IMR-90 (cell line): ENCODE measurements at regions not wholly inside any gene's neighbourhood (a gene's known extent, or its start where the extent isn't known, plus 50 kb on each side); places are given as distances from the start of the nearest gene placed in this dataset.

Experiments
- ATAC-seq: fragments of 200-7000 bp; cut with Tn5 transposase; 2 replicates; pipeline ENCODE4 v1.9.1; 2020; ENCODE audit warnings: low read depth, mild to moderate bottlenecking, moderate library complexity
- BruUV-seq: library from RNA; stranded (reverse); fragments of 400-500 nt; replicated peaks from 2 replicates; lab custom pipeline; 2021; lab: Mats Ljungman, UMichigan
- CTCF ChIA-PET: fragments of 300-600 bp; formaldehyde crosslinking; extraction: SDS; loops from one replicate; lab custom pipeline; 2021; ENCODE audit warnings: antibody characterized with exemption; lab: Yijun Ruan, JAX
- POLR2A ChIA-PET: fragments of 300-600 bp; sonication (Branson Sonifier 250); formaldehyde crosslinking; loops from one replicate; lab custom pipeline; 2022; ENCODE audit warnings: antibody characterized with exemption; ENCODE audit not compliant: unreplicated experiment; lab: Charles Lee
- DNase-seq: peaks from one replicate; pipeline ENCODE4 v3.0.0; 2013
- H2AFZ ChIP-seq: replicated peaks from 2 replicates; pipeline ENCODE3; 2013; ENCODE audit warnings: low read length, mild to moderate bottlenecking; ENCODE audit not compliant: poor library complexity
- H2AK5ac ChIP-seq: 2 replicates; pipeline ENCODE4 v1.6.1; 2013; ENCODE audit warnings: low read depth, low read length, inconsistent platforms
- H2AK9ac ChIP-seq: replicated peaks from 2 replicates; pipeline ENCODE3; 2013; ENCODE audit warnings: mild to moderate bottlenecking, low read depth, low read length, moderate library complexity; ENCODE audit not compliant: poor library complexity
- H2BK120ac ChIP-seq: 2 replicates; pipeline ENCODE4 v1.6.1; 2013; ENCODE audit warnings: low read depth, low read length, inconsistent platforms
- H2BK15ac ChIP-seq: 3 replicates; pipeline ENCODE4 v1.6.1; 2013; ENCODE audit warnings: low read depth, low read length, inconsistent platforms
- H2BK20ac ChIP-seq: 2 replicates; pipeline ENCODE4 v1.6.1; 2013; ENCODE audit warnings: low read depth, mild to moderate bottlenecking, inconsistent platforms, low read length, moderate library complexity
- H2BK5ac ChIP-seq: 2 replicates; pipeline ENCODE4 v1.6.1; 2013; ENCODE audit warnings: mild to moderate bottlenecking, low read depth, low read length, inconsistent platforms; ENCODE audit not compliant: poor library complexity, severe bottlenecking
- H3K14ac ChIP-seq: replicated peaks from 2 replicates; pipeline ENCODE4 v1.6.1; 2013; ENCODE audit warnings: low read depth, low read length, inconsistent platforms
- H3K18ac ChIP-seq: 2 replicates; pipeline ENCODE4 v1.6.1; 2013; ENCODE audit warnings: low read depth, low read length, control low read depth
- H3K23ac ChIP-seq: 2 replicates; pipeline ENCODE4 v1.6.1; 2013; ENCODE audit warnings: low read depth, low read length, inconsistent platforms
- H3K27ac ChIP-seq: 2 replicates; pipeline ENCODE4 v1.5.1; 2013; ENCODE audit warnings: mild to moderate bottlenecking, control low read depth, low read length; ENCODE audit not compliant: insufficient read depth
- H3K27me3 ChIP-seq: 2 replicates; pipeline ENCODE4 v1.6.1; 2013; ENCODE audit warnings: low read length; ENCODE audit not compliant: control insufficient read depth, insufficient read depth
- H3K36me3 ChIP-seq: 2 replicates; pipeline ENCODE4 v1.6.1; 2013; ENCODE audit warnings: low read length, mixed read lengths; ENCODE audit not compliant: control insufficient read depth, insufficient read depth
- H3K4ac ChIP-seq: 2 replicates; pipeline ENCODE4 v1.6.1; 2013; ENCODE audit warnings: low read depth, low read length, inconsistent platforms
- H3K4me1 ChIP-seq: 2 replicates; pipeline ENCODE4 v1.6.1; 2013; ENCODE audit warnings: low read length, mixed read lengths; ENCODE audit not compliant: control insufficient read depth, insufficient read depth
- H3K4me2 ChIP-seq: 2 replicates; pipeline ENCODE4 v1.6.1; 2013; ENCODE audit warnings: low read depth, mild to moderate bottlenecking, control low read depth, low read length, moderate library complexity
- H3K4me3 ChIP-seq: 2 replicates; pipeline ENCODE4 v1.5.1; 2013; ENCODE audit warnings: low read depth, mild to moderate bottlenecking, control low read depth, low read length, moderate library complexity; ENCODE audit not compliant: insufficient read depth
- H3K56ac ChIP-seq: 2 replicates; pipeline ENCODE4 v1.6.1; 2013; ENCODE audit warnings: low read length, inconsistent platforms; ENCODE audit not compliant: insufficient read depth; ENCODE audit errors: extremely low read depth
- H3K79me1 ChIP-seq, 2 experiments: 2 replicates each; pipeline ENCODE4 v1.6.1; 2013; ENCODE audit warnings: low read length in 2 of 2, inconsistent platforms in 1 of 2, low read depth in 1 of 2
- H3K9ac ChIP-seq: 2 replicates; pipeline ENCODE4 v1.6.1; 2013; ENCODE audit warnings: low read depth, low read length, control low read depth
- H3K9me1 ChIP-seq: 2 replicates; pipeline ENCODE4 v1.6.1; 2013; ENCODE audit warnings: low read length, inconsistent platforms; ENCODE audit not compliant: insufficient read depth
- H3K9me3 ChIP-seq: 2 replicates; pipeline ENCODE4 v1.6.1; 2013; ENCODE audit warnings: low read length; ENCODE audit not compliant: control insufficient read depth, insufficient read depth
- H4K20me1 ChIP-seq: 2 replicates; pipeline ENCODE4 v1.6.1; 2013; ENCODE audit warnings: low read length, inconsistent platforms; ENCODE audit not compliant: insufficient read depth
- H4K5ac ChIP-seq: 2 replicates; pipeline ENCODE4 v1.6.1; 2013; ENCODE audit warnings: mild to moderate bottlenecking, low read depth, low read length, control low read depth
- H4K8ac ChIP-seq, 2 experiments: 2 replicates each; pipeline ENCODE4 v1.6.1; 2013; ENCODE audit warnings: low read depth in 2 of 2, low read length in 2 of 2, control low read depth in 1 of 2, inconsistent platforms in 1 of 2
- H4K91ac ChIP-seq: 2 replicates; pipeline ENCODE4 v1.6.1; 2013; ENCODE audit warnings: low read depth, low read length, inconsistent platforms; ENCODE audit not compliant: insufficient read depth
- BHLHE40 ChIP-seq: fragments of 150-350 bp; IDR thresholded peaks from 2 replicates; pipeline ENCODE4 v1.6.1; 2016; ENCODE audit warnings: mild to moderate bottlenecking, low read depth, low read length
- CEBPB ChIP-seq: IDR thresholded peaks from 2 replicates; pipeline ENCODE4 v1.6.1; 2012; ENCODE audit warnings: low read depth, low read length, improper control_type of control experiment
- CHD1 ChIP-seq: IDR thresholded peaks from 2 replicates; pipeline ENCODE4 v1.6.1; 2012; ENCODE audit warnings: low read depth, low read length, improper control_type of control experiment
- FOS ChIP-seq: fragments of 150-350 bp; IDR thresholded peaks from 2 replicates; pipeline ENCODE4 v1.6.1; 2016; ENCODE audit warnings: low read depth, low read length
- MAFK ChIP-seq: IDR thresholded peaks from 2 replicates; pipeline ENCODE4 v1.6.1; 2012; ENCODE audit warnings: low read depth, low read length, improper control_type of control experiment
- MAZ ChIP-seq: IDR thresholded peaks from 2 replicates; pipeline ENCODE4 v1.6.1; 2012; ENCODE audit warnings: low read depth, mild to moderate bottlenecking, low read length, improper control_type of control experiment, moderate library complexity, borderline replicate concordance
- MXI1 ChIP-seq: IDR thresholded peaks from 2 replicates; pipeline ENCODE4 v1.6.1; 2012; ENCODE audit warnings: low read depth, mild to moderate bottlenecking, low read length, moderate library complexity, borderline replicate concordance
- NFE2L2 ChIP-seq: fragments of 150-350 bp; IDR thresholded peaks from 2 replicates; pipeline ENCODE4 v1.6.1; 2016; ENCODE audit warnings: low read depth, mild to moderate bottlenecking, low read length
- POLR2A ChIP-seq: IDR thresholded peaks from 2 replicates; pipeline ENCODE4 v1.6.1; 2012; ENCODE audit warnings: mild to moderate bottlenecking, low read depth, low read length
- RAD21 ChIP-seq: IDR thresholded peaks from 2 replicates; pipeline ENCODE4 v1.6.1; 2012; ENCODE audit warnings: low read length, improper control_type of control experiment
- RCOR1 ChIP-seq: IDR thresholded peaks from 2 replicates; pipeline ENCODE4 v1.6.1; 2012; ENCODE audit warnings: mild to moderate bottlenecking, low read length, improper control_type of control experiment; ENCODE audit not compliant: insufficient replicate concordance
- RFX5 ChIP-seq: IDR thresholded peaks from 2 replicates; pipeline ENCODE4 v1.8.0; 2012; ENCODE audit warnings: low read depth, mild to moderate bottlenecking, low read length, moderate library complexity
- SMC3 ChIP-seq: fragments of 150-350 bp; IDR thresholded peaks from 2 replicates; pipeline ENCODE4 v1.6.1; 2016; ENCODE audit warnings: low read depth, mild to moderate bottlenecking, antibody characterized with exemption, low read length, moderate library complexity
- WGBS, 2 experiments: methylation state at CpG; one replicate each; pipeline versions ENCODE4 v1.1.5 to v1.1.7; 2013; ENCODE audit warnings: missing lambda C conversion rate in 2 of 2; ENCODE audit not compliant: insufficient read length in 1 of 2; ENCODE audit errors: extremely low coverage in 2 of 2; 5-methylcytosine and 5-hydroxymethylcytosine counted together
- dilution Hi-C: fragments of 300-500 bp; cut with HindIII; formaldehyde crosslinking; loops from one replicate; pipeline ENCODE4 v1.14.3; 2018; ENCODE audit warnings: low sequenced_read_pairs; ENCODE audit not compliant: unreplicated experiment
- in situ Hi-C: fragments of 300-500 bp; cut with MboI; formaldehyde crosslinking; loops from 3 replicates; pipeline ENCODE4 v1.14.3; 2019; ENCODE audit warnings: low sequenced_read_pairs, inconsistent platforms, mixed read lengths
- intact Hi-C: fragments of 100-400 bp; cut with micrococcal nuclease; formaldehyde crosslinking; loops from 2 replicates; pipeline ENCODE4 v1.10.0; 2022
- TF ChIP-seq, protein P1 (sequence below): conservative IDR thresholded peaks from 2 replicates; pipeline ENCODE4 v1.5.1; 2012; ENCODE audit warnings: mild to moderate bottlenecking, low read depth, low read length, improper control_type of control experiment
- TF ChIP-seq, protein P2 (sequence below): fragments of 150-350 bp; IDR thresholded peaks from 2 replicates; pipeline ENCODE4 v1.6.1; 2016; ENCODE audit warnings: low read depth, mild to moderate bottlenecking, low read length, moderate library complexity, borderline replicate concordance
- TF ChIP-seq, protein P3 (sequence below): fragments of 150-350 bp; IDR thresholded peaks from 2 replicates; pipeline ENCODE4 v1.6.1; 2017; ENCODE audit warnings: mild to moderate bottlenecking, antibody characterized with exemption, low read length, low read depth

DNA sequence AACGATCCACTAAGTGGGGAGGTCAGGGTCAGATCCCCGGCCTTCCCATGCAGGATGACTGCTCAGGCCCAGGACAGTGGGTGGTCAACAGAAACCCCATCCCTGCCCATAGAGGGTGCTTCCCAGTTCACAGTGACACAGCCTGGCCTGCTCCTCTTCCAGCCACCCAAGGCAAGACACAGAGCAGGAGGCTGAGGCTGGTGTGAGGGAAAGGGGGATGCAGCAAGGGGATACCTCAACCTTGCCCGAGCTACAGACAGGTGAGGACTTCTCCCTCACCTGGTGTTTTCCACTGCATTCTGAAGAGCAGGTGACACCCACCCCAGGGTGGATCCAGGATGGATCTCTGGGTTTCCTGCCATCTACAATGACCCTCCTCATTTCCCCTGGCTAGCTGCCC, 106.7 kb downstream of the KIF26A start:
- ChIA-PET CTCF (no interaction called here), POLR2A (no interaction called here)
- H3K9me1 ChIP-seq = no peaks in the 10 kb centered on the region
- H3K79me1 ChIP-seq = no peaks in the 10 kb centered on the region
- H2AK5ac ChIP-seq = no peak overlapping the region
- peaks cover 54% of the 10 kb centered on the region for H3K9me3 ChIP-seq
- no peaks in the 10 kb centered on the region for H4K20me1 ChIP-seq
- H3K36me3 ChIP-seq = no peaks in the 10 kb centered on the region
- DNase-seq (no peak), ATAC-seq (no peak)
- no peak overlapping the region for H2BK120ac ChIP-seq
- in situ Hi-C loops (no loop called here), intact Hi-C loops (no loop called here), dilution Hi-C loops (no loop called here)
- H3K4ac ChIP-seq = no peak overlapping the region
- H2BK5ac ChIP-seq = no peak overlapping the region
- no peak overlapping the region for H2BK20ac ChIP-seq
- no peak overlapping the region for H3K23ac ChIP-seq
- H3K18ac ChIP-seq = no peak overlapping the region
- H2AFZ ChIP-seq = no peak overlapping the region
- TF ChIP-seq, protein P1, sequence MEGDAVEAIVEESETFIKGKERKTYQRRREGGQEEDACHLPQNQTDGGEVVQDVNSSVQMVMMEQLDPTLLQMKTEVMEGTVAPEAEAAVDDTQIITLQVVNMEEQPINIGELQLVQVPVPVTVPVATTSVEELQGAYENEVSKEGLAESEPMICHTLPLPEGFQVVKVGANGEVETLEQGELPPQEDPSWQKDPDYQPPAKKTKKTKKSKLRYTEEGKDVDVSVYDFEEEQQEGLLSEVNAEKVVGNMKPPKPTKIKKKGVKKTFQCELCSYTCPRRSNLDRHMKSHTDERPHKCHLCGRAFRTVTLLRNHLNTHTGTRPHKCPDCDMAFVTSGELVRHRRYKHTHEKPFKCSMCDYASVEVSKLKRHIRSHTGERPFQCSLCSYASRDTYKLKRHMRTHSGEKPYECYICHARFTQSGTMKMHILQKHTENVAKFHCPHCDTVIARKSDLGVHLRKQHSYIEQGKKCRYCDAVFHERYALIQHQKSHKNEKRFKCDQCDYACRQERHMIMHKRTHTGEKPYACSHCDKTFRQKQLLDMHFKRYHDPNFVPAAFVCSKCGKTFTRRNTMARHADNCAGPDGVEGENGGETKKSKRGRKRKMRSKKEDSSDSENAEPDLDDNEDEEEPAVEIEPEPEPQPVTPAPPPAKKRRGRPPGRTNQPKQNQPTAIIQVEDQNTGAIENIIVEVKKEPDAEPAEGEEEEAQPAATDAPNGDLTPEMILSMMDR = no peak
- TF ChIP-seq FOS (no peak), RFX5 (no peak), RAD21 (no peak), MXI1 (no peak), BHLHE40 (no peak), MAZ (no peak), SMC3 (no peak), RCOR1 (no peak), POLR2A (no peak), MAFK (no peak), CHD1 (no peak), NFE2L2 (no peak), CEBPB (no peak)
- TF ChIP-seq, protein P2, sequence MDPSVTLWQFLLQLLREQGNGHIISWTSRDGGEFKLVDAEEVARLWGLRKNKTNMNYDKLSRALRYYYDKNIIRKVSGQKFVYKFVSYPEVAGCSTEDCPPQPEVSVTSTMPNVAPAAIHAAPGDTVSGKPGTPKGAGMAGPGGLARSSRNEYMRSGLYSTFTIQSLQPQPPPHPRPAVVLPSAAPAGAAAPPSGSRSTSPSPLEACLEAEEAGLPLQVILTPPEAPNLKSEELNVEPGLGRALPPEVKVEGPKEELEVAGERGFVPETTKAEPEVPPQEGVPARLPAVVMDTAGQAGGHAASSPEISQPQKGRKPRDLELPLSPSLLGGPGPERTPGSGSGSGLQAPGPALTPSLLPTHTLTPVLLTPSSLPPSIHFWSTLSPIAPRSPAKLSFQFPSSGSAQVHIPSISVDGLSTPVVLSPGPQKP = no peak
- TF ChIP-seq, protein P3, sequence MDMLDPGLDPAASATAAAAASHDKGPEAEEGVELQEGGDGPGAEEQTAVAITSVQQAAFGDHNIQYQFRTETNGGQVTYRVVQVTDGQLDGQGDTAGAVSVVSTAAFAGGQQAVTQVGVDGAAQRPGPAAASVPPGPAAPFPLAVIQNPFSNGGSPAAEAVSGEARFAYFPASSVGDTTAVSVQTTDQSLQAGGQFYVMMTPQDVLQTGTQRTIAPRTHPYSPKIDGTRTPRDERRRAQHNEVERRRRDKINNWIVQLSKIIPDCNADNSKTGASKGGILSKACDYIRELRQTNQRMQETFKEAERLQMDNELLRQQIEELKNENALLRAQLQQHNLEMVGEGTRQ = no peak
- H3K27ac ChIP-seq = no peak overlapping the region
- no peaks in the 10 kb centered on the region for H3K27me3 ChIP-seq
- H3K4me3 ChIP-seq = no peak overlapping the region
- no peaks in the 10 kb centered on the region for H3K4me1 ChIP-seq
- no CpG with 5 or more reads among the region's 3 CpGs for WGBS, 2 experiments
- no peak overlapping the region for H2AK9ac ChIP-seq
- no peak overlapping the region for H4K5ac ChIP-seq
- BruUV-seq = no TSS peak
- no peak overlapping the region for H3K14ac ChIP-seq
- H4K91ac ChIP-seq = no peak overlapping the region
- H3K9ac ChIP-seq = no peak overlapping the region
- no peak overlapping the region for H3K4me2 ChIP-seq
- no peak overlapping the region for H4K8ac ChIP-seq
- H2BK15ac ChIP-seq = no peak overlapping the region
- no peak overlapping the region for H3K56ac ChIP-seq
